BLaER1 (cell line): ENCODE measurements at regions not wholly inside any gene's neighbourhood (a gene's known extent, or its start where the extent isn't known, plus 50 kb on each side); places are given as distances from the start of the nearest gene placed in this dataset.

Experiments
- H3K27ac ChIP-seq: shearing (Covaris generic); formaldehyde crosslinking; 2 replicates; pipeline ENCODE4 v1.8.1; 2022
- H3K27me3 ChIP-seq: shearing (Covaris generic); formaldehyde crosslinking; 2 replicates; pipeline ENCODE4 v1.8.1; 2022
- H3K36me3 ChIP-seq: shearing (Covaris generic); formaldehyde crosslinking; 2 replicates; pipeline ENCODE4 v1.8.1; 2022
- H3K4me1 ChIP-seq: shearing (Covaris generic); formaldehyde crosslinking; 2 replicates; pipeline ENCODE4 v1.8.1; 2022
- H3K4me2 ChIP-seq: shearing (Covaris generic); formaldehyde crosslinking; 2 replicates; pipeline ENCODE4 v1.8.1; 2022
- H3K4me3 ChIP-seq: shearing (Covaris generic); formaldehyde crosslinking; 2 replicates; pipeline ENCODE4 v1.8.1; 2022
- H3K9ac ChIP-seq: shearing (Covaris generic); formaldehyde crosslinking; 2 replicates; pipeline ENCODE4 v1.8.1; 2022
- H3K9me3 ChIP-seq: shearing (Covaris generic); formaldehyde crosslinking; 2 replicates; pipeline ENCODE4 v1.8.1; 2022
- H4K20me1 ChIP-seq: shearing (Covaris generic); formaldehyde crosslinking; 2 replicates; pipeline ENCODE4 v1.8.1; 2022
- Cebpa-rat ChIP-seq: shearing (Covaris generic); IDR thresholded peaks from 2 replicates; pipeline ENCODE4 v1.8.1; 2022

- TF ChIP-seq Cebpa-rat = no peak
- no peak overlapping the region for H3K9ac ChIP-seq
- H3K4me2 ChIP-seq = no peak overlapping the region
- no peak overlapping the region for H3K27ac ChIP-seq
- H3K27me3 ChIP-seq = no peaks in the 10 kb centered on the region
- H3K4me1 ChIP-seq = peaks cover 6% of the 10 kb centered on the region; the same call in 1 of the 2 replicates
- H3K4me3 ChIP-seq = no peak overlapping the region
- no peaks in the 10 kb centered on the region for H3K36me3 ChIP-seq
- H4K20me1 ChIP-seq = no peaks in the 10 kb centered on the region
- H3K9me3 ChIP-seq = no peaks in the 10 kb centered on the region
These were observed 91.9 kb downstream of the FOXA2 start for GRCh38 chr20:22492497-22492896.

GRCh38 chr20:22491194-22491505, 93.2 kb downstream of the FOXA2 start:
- Histone ChIP-seq H4K20me1 (no peaks in the 10 kb centered on the region), H3K4me1 (peaks cover 6% of the 10 kb centered on the region; the same call in 1 of the 2 replicates), H3K36me3 (no peaks in the 10 kb centered on the region), H3K9ac (no peak overlapping the region), H3K4me3 (no peak overlapping the region), H3K27me3 (no peaks in the 10 kb centered on the region), H3K4me2 (no peak overlapping the region), H3K27ac (no peak overlapping the region), H3K9me3 (no peaks in the 10 kb centered on the region)
- TF ChIP-seq Cebpa-rat = no peak

GRCh38 chr20:22490287-22491193, 93.8 kb downstream of the FOXA2 start:
- H3K4me2 ChIP-seq = no peak overlapping the region
- H3K36me3 ChIP-seq = no peaks in the 10 kb centered on the region
- no peaks in the 10 kb centered on the region for H3K9me3 ChIP-seq
- H3K4me3 ChIP-seq = no peak overlapping the region
- H3K27ac ChIP-seq = no peak overlapping the region
- no peak for TF ChIP-seq Cebpa-rat
- peaks cover 6% of the 10 kb centered on the region; the same call in 1 of the 2 replicates for H3K4me1 ChIP-seq
- no peak overlapping the region for H3K9ac ChIP-seq
- H4K20me1 ChIP-seq = no peaks in the 10 kb centered on the region
- H3K27me3 ChIP-seq = no peaks in the 10 kb centered on the region

GRCh38 chr20:22489626-22490286, 94.6 kb downstream of the FOXA2 start:
- H3K4me3 ChIP-seq = no peak overlapping the region
- no peaks in the 10 kb centered on the region for H3K36me3 ChIP-seq
- no peak for TF ChIP-seq Cebpa-rat
- H3K27me3 ChIP-seq = no peaks in the 10 kb centered on the region
- H3K27ac ChIP-seq = no peak overlapping the region
- no peak overlapping the region for H3K4me2 ChIP-seq
- H3K9ac ChIP-seq = no peak overlapping the region
- peaks cover 6% of the 10 kb centered on the region; the same call in 1 of the 2 replicates for H3K4me1 ChIP-seq
- no peaks in the 10 kb centered on the region for H4K20me1 ChIP-seq
- H3K9me3 ChIP-seq = no peaks in the 10 kb centered on the region

GRCh38 chr20:22480336-22480735, 104.0 kb downstream of the FOXA2 start:
- no peak overlapping the region for H3K4me2 ChIP-seq
- no peak overlapping the region for H3K27ac ChIP-seq
- peaks cover 5% of the 10 kb centered on the region; the same call in 1 of the 2 replicates for H3K4me1 ChIP-seq
- no peaks in the 10 kb centered on the region; the same call in 1 of the 2 replicates for H3K9me3 ChIP-seq
- H3K27me3 ChIP-seq = no peaks in the 10 kb centered on the region
- H3K9ac ChIP-seq = no peak overlapping the region
- no peaks in the 10 kb centered on the region for H4K20me1 ChIP-seq
- no peak overlapping the region for H3K4me3 ChIP-seq
- H3K36me3 ChIP-seq = no peaks in the 10 kb centered on the region
- no peak for TF ChIP-seq Cebpa-rat

GRCh38 chr20:22475662-22476061, 108.7 kb downstream of the FOXA2 start:
- no peak overlapping the region for H3K4me3 ChIP-seq
- no peaks in the 10 kb centered on the region for H4K20me1 ChIP-seq
- H3K4me1 ChIP-seq = peaks cover 17% of the 10 kb centered on the region
- H3K27me3 ChIP-seq = no peaks in the 10 kb centered on the region
- no peak overlapping the region for H3K27ac ChIP-seq
- no peak for TF ChIP-seq Cebpa-rat
- no peaks in the 10 kb centered on the region for H3K36me3 ChIP-seq
- no peaks in the 10 kb centered on the region; the same call in 1 of the 2 replicates for H3K9me3 ChIP-seq
- H3K9ac ChIP-seq = no peak overlapping the region
- H3K4me2 ChIP-seq = no peak overlapping the region

GRCh38 chr20:22474224-22474623, 110.1 kb downstream of the FOXA2 start:
- H4K20me1 ChIP-seq = no peaks in the 10 kb centered on the region
- no peaks in the 10 kb centered on the region for H3K27me3 ChIP-seq
- H3K4me2 ChIP-seq = peak overlapping the region; percentile 15; the same call in 1 of the 2 replicates
- H3K9ac ChIP-seq = no peak overlapping the region
- no peaks in the 10 kb centered on the region; the same call in 1 of the 2 replicates for H3K9me3 ChIP-seq
- H3K36me3 ChIP-seq = no peaks in the 10 kb centered on the region
- H3K27ac ChIP-seq = no peak overlapping the region
- peaks cover 17% of the 10 kb centered on the region for H3K4me1 ChIP-seq
- no peak for TF ChIP-seq Cebpa-rat
- H3K4me3 ChIP-seq = no peak overlapping the region

GRCh38 chr20:22473293-22473692, 111.1 kb downstream of the FOXA2 start:
- H3K27ac ChIP-seq = no peak overlapping the region
- no peaks in the 10 kb centered on the region for H3K27me3 ChIP-seq
- H3K9me3 ChIP-seq = no peaks in the 10 kb centered on the region; the same call in 1 of the 2 replicates
- no peak overlapping the region for H3K9ac ChIP-seq
- H3K4me1 ChIP-seq = peaks cover 17% of the 10 kb centered on the region
- H4K20me1 ChIP-seq = no peaks in the 10 kb centered on the region
- no peak for TF ChIP-seq Cebpa-rat
- peak overlapping the region; percentile 36 for H3K4me2 ChIP-seq
- no peak overlapping the region for H3K4me3 ChIP-seq
- H3K36me3 ChIP-seq = no peaks in the 10 kb centered on the region

- Histone ChIP-seq H3K9me3 (no peaks in the 10 kb centered on the region; the same call in 1 of the 2 replicates), H3K9ac (no peak overlapping the region), H3K36me3 (no peaks in the 10 kb centered on the region), H3K4me3 (no peak overlapping the region), H3K4me1 (peaks cover 17% of the 10 kb centered on the region), H4K20me1 (no peaks in the 10 kb centered on the region), H3K27ac (no peak overlapping the region), H3K4me2 (peak overlapping the region; percentile 36; the same call in 1 of the 2 replicates), H3K27me3 (no peaks in the 10 kb centered on the region)
- no peak for TF ChIP-seq Cebpa-rat
These were observed 111.8 kb downstream of the FOXA2 start for GRCh38 chr20:22472447-22473100.
